ENCODE measurements at regions not wholly inside any gene's neighbourhood (a gene's known extent, or its start where the extent isn't known, plus 50 kb on each side); places are given as distances from the start of the nearest gene placed in this dataset.
"Not testable (repeated sequence)": the region's sequence is repeated elsewhere in the genome, so short reads cannot be mapped to it uniquely, and the experiment has no call there.

DNA sequence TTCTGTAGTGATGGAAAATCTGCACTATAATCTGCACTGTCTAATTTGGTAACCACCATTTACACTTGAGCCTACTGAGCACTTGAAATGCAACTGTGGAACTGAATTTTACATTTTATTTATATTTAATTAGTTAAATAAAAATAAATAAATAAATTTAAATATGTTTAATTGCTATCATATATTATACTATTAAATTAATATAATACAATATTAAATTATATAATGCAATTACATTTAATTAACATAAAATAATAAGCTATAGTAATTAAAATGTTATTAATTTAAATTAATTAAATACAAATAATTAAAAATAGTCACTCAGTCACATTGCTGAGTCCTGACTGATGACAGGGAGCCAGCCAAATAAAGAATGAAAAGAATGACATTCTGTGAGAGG, 170.2 kb upstream of the F9 start:
- Histone ChIP-seq H3K4me2 (replicated peaks; ENCODE audit: low read depth, low read length, poor library complexity, severe bottlenecking) (no peak overlapping the region), H3K27me3 (replicated peaks in 1 of 4; ENCODE audit: control extremely low read depth in 1 of 4, control insufficient read depth in 3 of 4, insufficient read depth in 4 of 4, low read length in 3 of 4) (no peaks in the 10 kb centered on the region), H3K4me1 (ENCODE audit: control insufficient read depth in 2 of 2, insufficient read depth in 2 of 2, low read length in 2 of 2) (no peaks in the 10 kb centered on the region), H3K9me3 (ENCODE audit: control extremely low read depth in 1 of 3, control insufficient read depth in 2 of 3, insufficient read depth in 1 of 3, low read length in 2 of 3) (no peaks in the 10 kb centered on the region), H3K36me3 (replicated peaks in 1 of 2; ENCODE audit: control extremely low read depth in 1 of 2, control insufficient read depth in 1 of 2, extremely low read depth in 1 of 2, insufficient read depth in 2 of 2, low read length in 1 of 2) (no peaks in the 10 kb centered on the region), H3K79me2 (ENCODE audit: control insufficient read depth, insufficient read depth, low read length) (no peaks in the 10 kb centered on the region), H2AFZ (ENCODE audit: insufficient read depth, low read depth, low read length, poor library complexity, severe bottlenecking) (no peak overlapping the region), H3K27ac (ENCODE audit: low read length in 2 of 2) (no peak overlapping the region), H3K4me3 (ENCODE audit: control extremely low read depth in 1 of 5, extremely low read depth in 1 of 5, insufficient read depth in 1 of 5, low read depth in 2 of 5, low read length in 4 of 5) (no peak overlapping the region), H4K20me1 (ENCODE audit: control insufficient read depth, insufficient read depth, low read length, poor library complexity, severe bottlenecking) (no peaks in the 10 kb centered on the region), H3K9ac (ENCODE audit: low read length) (no peak overlapping the region)
- DNase-seq (no peak), ATAC-seq (ENCODE audit: low read depth) (no peak)
- ChIA-PET POLR2A (no interaction called here), CTCF (interaction anchor here (0.6 kb wide), 1 partner anchor 304 kb away, joined by 3 read pairs; no protein-coding TSS in a partner anchor)
- TF ChIP-seq, protein P1, sequence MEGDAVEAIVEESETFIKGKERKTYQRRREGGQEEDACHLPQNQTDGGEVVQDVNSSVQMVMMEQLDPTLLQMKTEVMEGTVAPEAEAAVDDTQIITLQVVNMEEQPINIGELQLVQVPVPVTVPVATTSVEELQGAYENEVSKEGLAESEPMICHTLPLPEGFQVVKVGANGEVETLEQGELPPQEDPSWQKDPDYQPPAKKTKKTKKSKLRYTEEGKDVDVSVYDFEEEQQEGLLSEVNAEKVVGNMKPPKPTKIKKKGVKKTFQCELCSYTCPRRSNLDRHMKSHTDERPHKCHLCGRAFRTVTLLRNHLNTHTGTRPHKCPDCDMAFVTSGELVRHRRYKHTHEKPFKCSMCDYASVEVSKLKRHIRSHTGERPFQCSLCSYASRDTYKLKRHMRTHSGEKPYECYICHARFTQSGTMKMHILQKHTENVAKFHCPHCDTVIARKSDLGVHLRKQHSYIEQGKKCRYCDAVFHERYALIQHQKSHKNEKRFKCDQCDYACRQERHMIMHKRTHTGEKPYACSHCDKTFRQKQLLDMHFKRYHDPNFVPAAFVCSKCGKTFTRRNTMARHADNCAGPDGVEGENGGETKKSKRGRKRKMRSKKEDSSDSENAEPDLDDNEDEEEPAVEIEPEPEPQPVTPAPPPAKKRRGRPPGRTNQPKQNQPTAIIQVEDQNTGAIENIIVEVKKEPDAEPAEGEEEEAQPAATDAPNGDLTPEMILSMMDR (IDR thresholded peaks at IDR 0.05), result no peak
- no peak for TF ChIP-seq EZH2 (IDR thresholded peaks at IDR 0.05; ENCODE audit: borderline replicate concordance, insufficient read depth, low read depth, low read length, poor library complexity, severe bottlenecking)
- Mint-ChIP-seq H3K4me1 (no peaks in the 10 kb centered on the region), H3K27ac (no peak overlapping the region), H3K9me3 (ENCODE audit: insufficient read depth) (no peaks in the 10 kb centered on the region), H3K27me3 (no peaks in the 10 kb centered on the region), H3K4me3 (no peak overlapping the region)
- intact Hi-C loops (cut with micrococcal nuclease), result no loop called here

DNA sequence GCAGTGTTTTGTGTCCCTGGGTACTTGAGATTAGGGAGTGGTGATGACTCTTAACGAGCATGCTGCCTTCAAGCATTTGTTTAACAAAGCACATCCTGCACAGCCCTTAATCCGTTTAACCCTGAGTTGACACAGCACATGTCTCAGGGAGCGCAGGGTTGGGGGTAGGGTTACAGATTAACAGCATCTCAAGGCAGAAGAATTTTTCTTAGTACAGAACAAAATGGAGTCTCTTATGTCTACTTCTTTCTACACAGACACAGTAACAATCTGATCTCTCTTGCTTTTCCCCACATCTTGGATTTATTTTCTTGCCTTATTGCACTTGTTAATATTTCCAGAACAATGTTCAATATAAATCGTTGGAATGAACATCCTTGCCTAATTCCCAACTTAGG, 187.9 kb upstream of the F9 start:
- H3K27ac Mint-ChIP-seq; H3K27me3 Mint-ChIP-seq; DNase-seq; H4K20me1 ChIP-seq (ENCODE audit: control insufficient read depth, insufficient read depth, low read length, poor library complexity, severe bottlenecking); H3K4me1 Mint-ChIP-seq; H3K4me1 ChIP-seq (ENCODE audit: control insufficient read depth in 2 of 2, insufficient read depth in 2 of 2, low read length in 2 of 2); H3K4me2 ChIP-seq (replicated peaks; ENCODE audit: low read depth, low read length, poor library complexity, severe bottlenecking); H3K9me3 ChIP-seq (ENCODE audit: control extremely low read depth in 1 of 3, control insufficient read depth in 2 of 3, insufficient read depth in 1 of 3, low read length in 2 of 3); H3K27me3 ChIP-seq (replicated peaks in 1 of 4; ENCODE audit: control extremely low read depth in 1 of 4, control insufficient read depth in 3 of 4, insufficient read depth in 4 of 4, low read length in 3 of 4); H3K79me2 ChIP-seq (ENCODE audit: control insufficient read depth, insufficient read depth, low read length); H2AFZ ChIP-seq (ENCODE audit: insufficient read depth, low read depth, low read length, poor library complexity, severe bottlenecking); H3K4me3 ChIP-seq (ENCODE audit: control extremely low read depth in 1 of 5, extremely low read depth in 1 of 5, insufficient read depth in 1 of 5, low read depth in 2 of 5, low read length in 4 of 5); H3K9ac ChIP-seq (ENCODE audit: low read length); CTCF ChIA-PET; H3K36me3 ChIP-seq (replicated peaks in 1 of 2; ENCODE audit: control extremely low read depth in 1 of 2, control insufficient read depth in 1 of 2, extremely low read depth in 1 of 2, insufficient read depth in 2 of 2, low read length in 1 of 2); intact Hi-C loops (cut with micrococcal nuclease); POLR2A ChIA-PET; H3K4me3 Mint-ChIP-seq; ATAC-seq (ENCODE audit: low read depth); H3K27ac ChIP-seq (ENCODE audit: low read length in 2 of 2); H3K9me3 Mint-ChIP-seq (ENCODE audit: insufficient read depth): not testable (repeated sequence)
- WGBS (ENCODE audit: insufficient coverage), result no CpG with 5 or more reads among the region's 4 CpGs

DNA sequence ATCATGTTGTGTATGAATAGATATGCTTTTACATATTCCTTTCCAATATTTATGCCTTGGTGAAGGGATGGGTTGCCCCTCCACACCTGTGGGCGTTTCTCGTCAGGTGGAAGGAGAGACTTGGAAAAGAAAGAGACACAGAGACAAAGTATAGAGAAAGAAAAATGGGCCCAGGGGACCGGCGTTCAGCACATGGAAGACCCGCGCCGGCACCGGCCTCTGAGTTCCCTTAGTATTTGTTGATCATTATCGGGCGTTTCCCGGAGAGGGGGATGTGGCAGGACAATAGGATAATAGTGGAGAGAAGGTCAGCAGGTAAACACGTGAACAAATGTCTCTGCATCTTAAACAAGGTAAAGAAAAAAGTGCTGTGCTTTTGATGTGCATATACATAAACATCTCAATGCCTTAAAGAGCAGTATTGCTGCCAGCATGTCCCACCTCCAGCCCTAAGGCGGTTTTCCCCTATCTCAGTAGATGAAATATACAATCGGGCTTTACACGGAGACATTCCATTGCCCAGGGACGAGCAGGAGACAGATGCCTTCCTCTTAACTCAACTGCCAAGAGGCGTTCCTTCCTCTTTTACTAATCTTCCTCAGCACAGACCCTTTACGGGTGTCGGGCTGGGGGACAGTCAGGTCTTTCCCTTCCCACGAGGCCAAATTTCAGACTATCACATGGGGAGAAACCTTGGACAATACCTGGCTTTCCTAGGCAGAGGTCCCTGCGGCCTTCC, 188.5 kb upstream of the F9 start:
- H3K79me2 ChIP-seq (ENCODE audit: control insufficient read depth, insufficient read depth, low read length); H3K4me1 ChIP-seq (ENCODE audit: control insufficient read depth in 2 of 2, insufficient read depth in 2 of 2, low read length in 2 of 2); H2AFZ ChIP-seq (ENCODE audit: insufficient read depth, low read depth, low read length, poor library complexity, severe bottlenecking); H3K9me3 Mint-ChIP-seq (ENCODE audit: insufficient read depth); ATAC-seq (ENCODE audit: low read depth); POLR2A ChIA-PET; intact Hi-C loops (cut with micrococcal nuclease); H3K27ac Mint-ChIP-seq; H3K4me1 Mint-ChIP-seq; H3K4me2 ChIP-seq (replicated peaks; ENCODE audit: low read depth, low read length, poor library complexity, severe bottlenecking); H3K9ac ChIP-seq (ENCODE audit: low read length); H3K27me3 ChIP-seq (replicated peaks in 1 of 4; ENCODE audit: control extremely low read depth in 1 of 4, control insufficient read depth in 3 of 4, insufficient read depth in 4 of 4, low read length in 3 of 4); CTCF ChIA-PET; DNase-seq; H3K4me3 ChIP-seq (ENCODE audit: control extremely low read depth in 1 of 5, extremely low read depth in 1 of 5, insufficient read depth in 1 of 5, low read depth in 2 of 5, low read length in 4 of 5); H3K27ac ChIP-seq (ENCODE audit: low read length in 2 of 2); H3K27me3 Mint-ChIP-seq; H3K36me3 ChIP-seq (replicated peaks in 1 of 2; ENCODE audit: control extremely low read depth in 1 of 2, control insufficient read depth in 1 of 2, extremely low read depth in 1 of 2, insufficient read depth in 2 of 2, low read length in 1 of 2); H4K20me1 ChIP-seq (ENCODE audit: control insufficient read depth, insufficient read depth, low read length, poor library complexity, severe bottlenecking); H3K9me3 ChIP-seq (ENCODE audit: control extremely low read depth in 1 of 3, control insufficient read depth in 2 of 3, insufficient read depth in 1 of 3, low read length in 2 of 3); H3K4me3 Mint-ChIP-seq: not testable (repeated sequence)
- no CpG with 5 or more reads among the region's 21 CpGs for WGBS (ENCODE audit: insufficient coverage)
